MCF 10A (cell line): ENCODE measurements at regions not wholly inside any gene's neighbourhood (a gene's known extent, or its start where the extent isn't known, plus 50 kb on each side); places are given as distances from the start of the nearest gene placed in this dataset.

Experiments
- BruUV-seq: library from RNA; stranded (reverse); fragments of 400-500 nt; replicated peaks from 2 replicates; lab custom pipeline; 2021; lab: Mats Ljungman, UMichigan
- CTCF ChIA-PET: fragments of 300-600 bp; sonication (Branson Sonifier 250); formaldehyde crosslinking; extraction: SDS; loops from one replicate; lab custom pipeline; 2021; ENCODE audit warnings: antibody characterized with exemption, inconsistent platforms; lab: Yijun Ruan, JAX
- POLR2A ChIA-PET: fragments of 300-600, 350-650 bp; sonication (Branson Sonifier 250); formaldehyde crosslinking; extraction: SDS; loops from one replicate; lab custom pipeline; 2020; ENCODE audit warnings: antibody characterized with exemption, inconsistent platforms; lab: Yijun Ruan, JAX
- DNase-seq: peaks from one replicate; pipeline ENCODE4 v3.0.0-alpha.2; 2018; ENCODE audit not compliant: unreplicated experiment
- H3K27ac Mint-ChIP-seq: one replicate; pipeline ENCODE4 v1.8.0; 2022; ENCODE audit warnings: mild to moderate bottlenecking, low read depth, mixed read lengths; ENCODE audit not compliant: unreplicated experiment
- H3K27me3 Mint-ChIP-seq: one replicate; pipeline ENCODE4 v1.8.0; 2022; ENCODE audit warnings: mixed read lengths; ENCODE audit not compliant: insufficient read depth, unreplicated experiment
- H3K36me3 Mint-ChIP-seq: one replicate; pipeline ENCODE4 v1.8.0; 2022; ENCODE audit warnings: mild to moderate bottlenecking, moderate library complexity, mixed read lengths; ENCODE audit not compliant: insufficient read depth, unreplicated experiment
- H3K4me1 Mint-ChIP-seq: one replicate; pipeline ENCODE4 v1.8.0; 2022; ENCODE audit warnings: mixed read lengths; ENCODE audit not compliant: insufficient read depth, unreplicated experiment
- H3K4me3 Mint-ChIP-seq: one replicate; pipeline ENCODE4 v1.8.0; 2022; ENCODE audit warnings: mild to moderate bottlenecking, moderate library complexity, mixed read lengths; ENCODE audit not compliant: unreplicated experiment
- H3K9me3 Mint-ChIP-seq: one replicate; pipeline ENCODE4 v1.8.0; 2022; ENCODE audit warnings: mixed read lengths; ENCODE audit not compliant: unreplicated experiment
- CTCF ChIP-seq: fragments of 200-600 bp; IDR thresholded peaks from one replicate; pipeline ENCODE4 v1.8.0; 2022; ENCODE audit warnings: antibody characterized with exemption, mild to moderate bottlenecking; ENCODE audit not compliant: unreplicated experiment
- intact Hi-C: fragments of 100-400 bp; cut with micrococcal nuclease; formaldehyde crosslinking; loops from 2 replicates; pipeline ENCODE4 v1.14.1; 2022

GRCh38 chr16:86929057-86929871 lies 350.9 kb downstream of the FOXL1 start:
- peaks cover 8% of the 10 kb centered on the region for H3K4me1 Mint-ChIP-seq
- TF ChIP-seq CTCF: no peak
- no peak for DNase-seq
- POLR2A ChIA-PET: interaction anchor here (0.7 kb wide), 1 partner anchor 65 kb away, joined by 3 read pairs; no protein-coding TSS in a partner anchor
- H3K27ac Mint-ChIP-seq: no peak overlapping the region
- intact Hi-C loops: no loop called here
- no TSS peak for BruUV-seq
- CTCF ChIA-PET: interaction anchor here (0.7 to 0.9 kb wide), 2 partner anchors 64 to 119 kb away, joined by 3 read pairs; no protein-coding TSS in a partner anchor
- H3K4me3 Mint-ChIP-seq: no peak overlapping the region
- no peaks in the 10 kb centered on the region for H3K9me3 Mint-ChIP-seq
- H3K36me3 Mint-ChIP-seq: no peaks in the 10 kb centered on the region
- H3K27me3 Mint-ChIP-seq: no peaks in the 10 kb centered on the region

- BruUV-seq: no TSS peak
- POLR2A ChIA-PET: interaction anchor here (0.7 kb wide), 1 partner anchor 65 kb away, joined by 3 read pairs; no protein-coding TSS in a partner anchor
- Mint-ChIP-seq H3K4me1 (peaks cover 2% of the 10 kb centered on the region), H3K4me3 (no peak overlapping the region), H3K27me3 (no peaks in the 10 kb centered on the region), H3K27ac (no peak overlapping the region), H3K36me3 (no peaks in the 10 kb centered on the region), H3K9me3 (no peaks in the 10 kb centered on the region)
- no peak for DNase-seq
- intact Hi-C loops: no loop called here
- CTCF ChIA-PET: interaction anchor here (0.7 to 0.9 kb wide), 2 partner anchors 63 to 120 kb away, joined by 3 read pairs; no protein-coding TSS in a partner anchor
- no peak for TF ChIP-seq CTCF
These were observed 351.7 kb downstream of the FOXL1 start for GRCh38 chr16:86930001-86930400.

- no peak for DNase-seq
- ChIA-PET CTCF (no interaction called here), POLR2A (no interaction called here)
- H3K4me3 Mint-ChIP-seq: no peak overlapping the region
- H3K4me1 Mint-ChIP-seq: no peaks in the 10 kb centered on the region
- no TSS peak for BruUV-seq
- H3K9me3 Mint-ChIP-seq: no peaks in the 10 kb centered on the region
- no peak overlapping the region for H3K27ac Mint-ChIP-seq
- no peaks in the 10 kb centered on the region for H3K27me3 Mint-ChIP-seq
- TF ChIP-seq CTCF: no peak
- intact Hi-C loops: no loop called here
- no peaks in the 10 kb centered on the region for H3K36me3 Mint-ChIP-seq
These were observed 352.5 kb downstream of the FOXL1 start for GRCh38 chr16:86930663-86931373.

- Mint-ChIP-seq H3K36me3 (no peaks in the 10 kb centered on the region), H3K4me1 (no peaks in the 10 kb centered on the region), H3K9me3 (no peaks in the 10 kb centered on the region), H3K27me3 (no peaks in the 10 kb centered on the region), H3K4me3 (no peak overlapping the region), H3K27ac (no peak overlapping the region)
- no peak for TF ChIP-seq CTCF
- ChIA-PET CTCF (no interaction called here), POLR2A (no interaction called here)
- intact Hi-C loops: no loop called here
- BruUV-seq: no TSS peak
- DNase-seq: peak; percentile 70
These were observed 353.1 kb downstream of the FOXL1 start for GRCh38 chr16:86931410-86931941.
